ENCODE measurements at regions not wholly inside any gene's neighbourhood (a gene's known extent, or its start where the extent isn't known, plus 50 kb on each side); places are given as distances from the start of the nearest gene placed in this dataset.
"Not testable (repeated sequence)": the region's sequence is repeated elsewhere in the genome, so short reads cannot be mapped to it uniquely, and the experiment has no call there.

DNA sequence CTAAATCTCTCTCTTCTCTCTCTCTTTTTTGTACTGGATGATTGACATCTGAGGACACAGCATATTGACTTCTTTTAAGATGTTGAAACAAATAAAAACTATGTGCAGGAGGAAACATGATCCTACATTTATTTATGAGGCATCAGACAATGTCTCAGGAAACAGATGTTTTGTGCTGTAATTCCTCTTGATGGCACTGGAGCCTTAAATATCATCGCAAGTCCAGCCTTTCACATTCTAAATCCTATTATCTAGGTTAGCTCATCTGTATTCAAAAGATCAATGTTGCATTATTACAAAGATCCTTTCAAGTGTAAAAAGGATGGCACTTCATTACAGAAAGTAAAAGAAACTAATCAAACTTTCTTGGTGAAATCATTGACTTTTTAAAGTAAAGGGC lies 63.9 kb downstream of the MAT2B start:
- no peak for DNase-seq (ENCODE audit: low read depth, low spot score)

DNA sequence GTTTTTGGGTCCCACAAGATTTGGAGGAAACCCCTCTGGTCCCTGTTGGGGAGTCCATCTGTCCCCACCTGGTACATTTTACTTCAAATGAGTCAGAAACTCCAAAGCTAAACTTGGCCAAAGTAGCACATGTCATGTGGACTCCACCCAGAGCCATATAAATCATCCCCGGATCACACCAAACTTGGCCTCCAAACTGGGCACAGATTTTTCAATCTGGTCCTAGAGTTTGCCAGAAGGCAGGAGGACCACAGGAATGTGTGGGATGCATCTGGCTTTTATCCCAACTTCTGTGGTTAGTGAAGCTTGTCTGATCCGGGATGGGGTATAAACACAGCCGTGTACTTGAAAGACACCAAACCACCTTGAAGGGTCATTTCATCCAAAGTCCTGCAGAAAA lies 66.3 kb downstream of the MAT2B start:
- no peak for DNase-seq (ENCODE audit: low read depth, low spot score)

GRCh38 chr5:163574472-163575440 lies 69.3 kb downstream of the MAT2B start:
- DNase-seq (ENCODE audit: low read depth, low spot score): no peak

DNA sequence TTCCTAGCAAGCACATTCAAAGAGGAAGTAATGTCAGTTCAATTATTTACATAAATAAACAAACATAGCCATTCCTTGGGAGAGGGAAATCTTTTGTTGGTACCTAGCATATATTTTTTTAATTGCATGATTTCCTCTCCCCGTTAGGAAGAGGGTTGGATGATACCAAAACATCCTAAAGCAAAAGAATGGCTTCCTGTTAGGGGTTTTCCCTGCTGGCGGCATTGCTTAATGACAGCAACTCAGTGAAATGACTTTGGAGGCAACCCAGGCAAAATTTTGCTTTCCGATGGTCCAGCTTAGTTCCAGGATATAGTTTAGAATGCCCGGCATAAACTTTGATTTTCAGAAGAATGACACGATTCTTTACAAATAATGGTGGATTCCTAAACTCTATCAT lies 73.2 kb downstream of the MAT2B start:
- no peak for DNase-seq (ENCODE audit: low read depth, low spot score)

DNA sequence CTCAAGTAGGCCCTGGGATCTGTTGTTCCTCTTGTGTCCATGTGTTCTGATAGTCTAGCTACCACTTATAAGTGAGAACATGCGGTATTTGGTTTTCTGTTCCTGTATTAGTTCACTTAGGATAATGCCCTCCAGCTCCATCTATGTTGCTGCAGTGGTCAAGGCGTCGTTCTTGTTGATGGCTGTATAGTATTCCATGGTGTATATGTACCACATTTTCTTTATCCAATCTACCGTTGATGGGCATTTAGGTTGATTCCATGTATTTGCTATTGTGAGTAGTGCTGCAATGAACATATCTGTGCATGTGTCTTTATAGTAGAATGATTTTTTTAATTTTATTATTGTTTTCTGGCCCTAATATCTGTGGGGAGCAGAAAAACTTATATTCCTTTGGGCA lies 74.3 kb downstream of the MAT2B start:
- no peak for DNase-seq (ENCODE audit: low read depth, low spot score)

DNA sequence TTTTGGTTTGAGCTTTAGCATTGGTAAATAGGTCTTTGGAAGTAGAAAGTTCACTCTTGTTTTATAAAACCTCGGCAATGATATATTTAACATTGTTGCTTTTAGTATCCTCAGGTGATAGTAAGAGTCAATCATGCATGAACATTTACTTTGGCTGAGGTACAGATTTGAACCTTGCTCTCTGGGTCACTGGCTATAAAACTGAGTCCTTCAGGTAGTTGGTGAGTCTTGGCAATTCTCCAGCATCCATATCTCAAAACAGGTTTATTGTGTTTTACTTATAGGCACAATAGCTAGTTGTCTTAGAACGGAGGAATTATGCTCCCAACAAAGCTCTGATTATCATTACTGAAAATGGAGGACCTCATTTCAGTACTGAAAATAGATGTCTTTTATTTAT lies 75.1 kb downstream of the MAT2B start:
- no peak for DNase-seq (ENCODE audit: low read depth, low spot score)

GRCh38 chr5:163583491-163584153 lies 78.2 kb downstream of the MAT2B start:
- not testable (repeated sequence) for DNase-seq (ENCODE audit: low read depth, low spot score)

DNA sequence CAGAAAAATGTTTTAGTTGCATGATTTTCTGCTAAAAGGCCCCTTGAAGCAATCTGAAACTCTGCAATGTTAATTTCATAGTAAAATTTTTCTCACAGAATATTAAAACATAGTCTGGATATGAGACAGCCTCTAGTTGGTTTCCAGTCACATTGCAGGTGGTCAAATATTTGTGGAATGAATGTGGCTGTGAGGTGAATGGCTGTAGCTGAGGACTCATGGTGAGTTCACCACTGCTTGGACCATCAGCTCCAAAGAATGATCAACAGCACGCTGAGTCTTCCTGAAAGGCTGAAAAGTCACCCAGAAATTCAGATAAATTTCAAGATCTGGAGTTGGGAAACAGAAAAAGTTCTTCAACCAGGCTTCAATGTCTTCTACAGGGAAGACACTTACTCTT lies 79.8 kb downstream of the MAT2B start:
- no peak for DNase-seq (ENCODE audit: low read depth, low spot score)

- DNase-seq (ENCODE audit: low read depth, low spot score): no peak
Observed at GRCh38 chr5:163586531-163586956, 81.1 kb downstream of the MAT2B start.

DNA sequence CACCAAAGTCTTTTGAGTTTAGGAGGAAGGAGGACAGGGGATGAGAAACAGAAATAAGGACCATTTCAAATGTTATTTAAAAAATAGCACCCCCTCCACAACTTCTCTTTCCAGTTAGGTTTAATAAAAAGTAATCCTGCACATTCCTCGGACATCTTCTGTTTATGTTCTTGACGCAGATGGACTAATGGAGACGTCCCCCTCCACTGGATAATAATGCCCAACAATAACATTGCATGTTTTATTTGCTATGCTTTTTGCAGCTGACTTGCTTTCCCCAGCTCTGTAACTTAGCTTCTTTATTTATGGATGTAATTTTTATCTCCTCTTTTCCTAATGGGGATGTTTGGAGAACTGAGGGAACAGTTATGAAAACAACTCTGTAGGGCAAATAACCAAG lies 89.5 kb downstream of the MAT2B start:
- no peak for DNase-seq (ENCODE audit: low read depth, low spot score)

DNA sequence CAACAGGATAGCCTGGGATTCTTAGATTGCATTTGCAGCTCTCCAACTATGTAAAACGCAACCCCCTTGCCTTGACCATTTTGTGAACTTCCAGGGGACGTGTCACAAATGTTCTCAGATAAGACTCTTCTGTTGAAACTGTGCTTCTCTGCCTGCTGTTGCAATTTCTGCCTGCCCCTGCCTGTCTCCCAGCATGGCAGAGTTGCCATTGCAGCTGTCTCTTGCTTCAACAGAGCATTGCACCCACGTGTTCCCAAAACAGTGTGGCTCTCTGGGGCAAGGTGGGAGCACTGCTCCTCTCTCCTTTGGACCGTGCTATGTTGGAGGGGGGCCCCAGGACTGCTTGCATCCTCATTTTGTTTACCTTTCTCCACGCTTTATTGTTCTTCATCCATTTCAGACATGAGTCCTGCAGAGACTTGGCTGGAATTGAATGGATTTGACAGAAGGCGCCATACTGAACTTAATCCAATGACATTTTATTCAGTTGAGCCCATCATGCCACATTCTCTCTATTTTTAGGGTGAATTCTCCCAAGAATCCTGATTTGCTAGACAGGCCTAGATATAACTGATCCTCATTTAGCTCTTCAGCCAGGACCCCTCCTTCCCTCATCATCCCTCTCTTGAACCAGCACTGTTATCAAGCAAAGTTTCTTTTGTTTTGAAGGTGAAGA lies 90.7 kb downstream of the MAT2B start:
- DNase-seq (ENCODE audit: low read depth, low spot score): no peak

DNA sequence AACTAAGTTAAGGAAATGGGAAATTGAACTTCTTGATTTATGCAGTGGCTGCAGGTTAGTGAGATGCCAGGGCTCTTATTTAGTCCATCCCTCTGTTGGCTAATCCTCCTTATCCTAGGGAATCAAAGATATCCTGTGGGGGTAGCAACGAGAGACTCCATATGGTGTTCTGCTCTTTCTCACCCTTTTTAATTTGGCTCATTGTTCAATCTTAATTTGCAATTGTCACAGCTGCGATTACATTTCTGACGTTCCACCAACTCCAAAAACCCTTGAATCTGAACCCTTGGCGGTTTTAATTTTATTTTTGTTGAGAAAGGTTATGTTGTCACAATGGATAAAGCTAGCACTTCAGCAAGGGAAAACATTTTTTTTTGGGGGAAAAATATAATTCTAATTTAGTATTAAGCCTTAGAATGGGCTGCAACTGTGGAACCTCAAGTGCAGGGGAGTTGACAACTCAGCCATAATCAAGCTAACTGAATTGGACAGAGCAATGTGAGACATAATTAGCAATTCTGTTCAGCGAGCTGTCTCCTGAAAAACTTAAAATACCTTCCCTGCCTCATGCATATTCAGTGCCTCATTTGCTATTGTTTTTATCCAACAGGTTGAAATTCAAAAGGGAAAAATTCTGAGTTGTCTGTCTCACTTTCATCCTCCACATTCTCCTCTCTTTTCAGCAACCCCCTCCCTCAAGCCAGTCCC lies 91.3 kb downstream of the MAT2B start:
- no peak for DNase-seq (ENCODE audit: low read depth, low spot score)

- DNase-seq (ENCODE audit: low read depth, low spot score): no peak
Observed at GRCh38 chr5:163604013-163604412, 98.6 kb downstream of the MAT2B start.

DNA sequence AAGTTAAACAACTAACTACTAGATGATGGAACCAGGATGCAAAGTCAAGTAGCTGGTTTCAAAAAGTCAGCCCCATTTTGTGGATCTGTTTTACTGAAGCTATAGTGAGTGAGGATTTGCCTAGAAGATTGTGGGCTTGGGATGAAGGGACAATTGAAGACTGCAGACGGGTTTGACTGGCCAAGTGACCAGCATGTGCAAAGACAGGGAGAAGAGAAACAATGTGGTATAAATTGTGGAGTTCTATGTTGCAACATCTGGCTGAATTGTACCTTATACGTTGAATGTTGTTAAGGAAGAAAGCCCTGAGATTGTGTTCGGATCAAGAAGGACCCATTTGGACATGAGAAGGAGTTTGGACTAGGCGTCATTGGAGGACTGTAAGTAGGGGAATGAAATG lies 101.8 kb downstream of the MAT2B start:
- no peak for DNase-seq (ENCODE audit: low read depth, low spot score)

GRCh38 chr5:163608621-163609020 lies 103.2 kb downstream of the MAT2B start:
- DNase-seq (ENCODE audit: low read depth, low spot score): no peak

GRCh38 chr5:163609910-163610309 lies 104.5 kb downstream of the MAT2B start:
- DNase-seq (ENCODE audit: low read depth, low spot score): no peak

GRCh38 chr5:163612358-163613149 lies 107.1 kb downstream of the MAT2B start:
- no peak for DNase-seq (ENCODE audit: low read depth, low spot score)

GRCh38 chr5:163613150-163613442 lies 107.7 kb downstream of the MAT2B start:
- DNase-seq (ENCODE audit: low read depth, low spot score): no peak

DNA sequence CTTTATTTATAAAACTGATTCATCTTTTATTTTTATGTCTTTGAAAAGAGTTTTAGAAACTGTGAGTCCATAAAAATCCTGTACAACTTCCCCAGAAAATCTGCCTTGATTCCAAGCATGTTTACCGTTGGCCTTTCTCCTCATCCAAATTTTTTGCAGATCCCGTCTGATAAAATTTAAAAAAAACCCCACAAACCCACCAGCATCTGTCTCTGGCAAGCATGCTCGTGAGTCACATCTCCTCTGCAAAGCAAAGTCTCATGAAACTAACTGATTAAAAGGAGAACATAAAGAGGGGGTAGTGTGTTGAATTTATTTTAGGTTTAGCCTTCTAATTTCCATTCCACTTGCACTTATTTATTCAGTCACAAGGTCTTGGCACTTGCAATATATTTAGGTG lies 109.4 kb downstream of the MAT2B start:
- no peak for DNase-seq (ENCODE audit: low read depth, low spot score)

DNA sequence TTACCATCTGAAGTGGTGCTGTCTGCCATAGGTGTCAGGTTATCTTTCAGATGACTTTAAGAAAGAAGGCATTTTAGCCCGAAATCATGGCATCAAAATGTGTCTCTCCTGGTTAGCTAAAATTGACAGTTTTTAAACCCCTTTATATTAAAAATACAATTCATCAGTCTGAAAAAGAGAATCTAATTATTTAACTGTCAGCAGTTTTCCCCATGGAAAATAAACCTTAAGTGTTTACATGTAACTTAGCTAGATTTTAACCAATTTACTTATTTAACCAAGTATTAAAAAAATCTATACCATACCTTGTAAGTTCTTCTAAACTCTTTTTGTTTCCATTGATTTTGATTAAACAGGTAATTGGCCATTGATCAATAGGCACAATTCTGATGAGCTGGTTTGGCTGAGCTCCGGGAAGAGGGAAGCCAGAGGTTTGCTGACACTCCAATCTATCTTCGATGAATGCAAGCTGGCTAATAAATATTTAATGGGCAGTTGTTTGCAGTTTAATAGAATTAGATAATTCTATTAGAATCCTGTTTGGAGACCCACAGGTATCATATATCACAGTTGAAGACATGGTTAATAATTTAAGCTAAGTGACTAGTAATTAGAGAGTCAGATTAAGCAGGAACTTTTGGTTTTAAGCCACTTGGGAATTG lies 114.0 kb downstream of the MAT2B start:
- DNase-seq (ENCODE audit: low read depth, low spot score): no peak

GRCh38 chr5:163619951-163620350 lies 114.5 kb downstream of the MAT2B start:
- no peak for DNase-seq (ENCODE audit: low read depth, low spot score)

Measured in brain pericyte (primary cell).